OCI-LY1 (cell line): ENCODE measurements at regions not wholly inside any gene's neighbourhood (a gene's known extent, or its start where the extent isn't known, plus 50 kb on each side); places are given as distances from the start of the nearest gene placed in this dataset.

Experiments used
- EZH2 ChIP-seq: fragments of 200-600 bp; sonication (generic), shearing (Covaris generic); IDR thresholded peaks from 2 replicates; pipeline ENCODE4 v1.8.0; 2017; ENCODE audit warnings: borderline replicate concordance, mixed run types, mild to moderate bottlenecking, antibody characterized with exemption, low read length, moderate library complexity, mixed read lengths
- TF ChIP-seq, protein P1 (sequence below): fragments of 200-600 bp; sonication (generic), shearing (Covaris generic); IDR thresholded peaks from 2 replicates; pipeline ENCODE4 v1.5.1; 2017; ENCODE audit warnings: mild to moderate bottlenecking, antibody characterized with exemption, low read length, moderate library complexity, mixed read lengths

DNA sequence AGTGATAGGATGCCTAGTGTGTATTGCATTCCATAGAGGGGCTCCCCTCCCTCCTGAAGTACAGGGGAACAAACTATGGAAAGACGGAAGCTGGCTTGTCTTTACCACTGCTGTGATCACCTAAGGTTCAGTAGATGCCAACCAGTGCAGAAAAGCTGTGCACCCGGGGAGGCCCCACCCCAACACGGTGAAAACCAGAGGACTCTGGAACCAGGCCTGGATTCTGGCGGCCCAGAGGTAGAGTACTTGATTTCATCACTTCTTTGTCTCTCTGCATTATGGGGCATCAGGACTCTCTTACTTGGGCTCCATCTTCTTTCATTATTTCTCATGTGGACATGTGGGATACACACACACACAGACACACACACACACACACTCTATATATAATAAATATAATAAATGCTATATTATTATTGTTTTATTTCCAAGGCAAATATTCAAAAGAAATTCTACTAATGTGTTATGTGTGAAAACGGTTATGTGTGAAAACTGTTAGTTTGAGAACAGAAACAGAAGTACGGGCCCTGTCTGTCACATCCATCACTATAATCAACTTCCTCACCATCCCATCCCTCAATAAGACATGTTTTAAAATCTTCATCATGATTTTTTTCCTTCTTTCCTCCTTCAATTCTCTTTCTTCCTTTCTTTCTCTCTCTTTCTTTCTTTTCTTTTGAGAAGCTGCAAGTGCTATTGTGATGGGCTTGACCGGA, 152.4 kb upstream of the CMC1 start:
- TF ChIP-seq, protein P1, sequence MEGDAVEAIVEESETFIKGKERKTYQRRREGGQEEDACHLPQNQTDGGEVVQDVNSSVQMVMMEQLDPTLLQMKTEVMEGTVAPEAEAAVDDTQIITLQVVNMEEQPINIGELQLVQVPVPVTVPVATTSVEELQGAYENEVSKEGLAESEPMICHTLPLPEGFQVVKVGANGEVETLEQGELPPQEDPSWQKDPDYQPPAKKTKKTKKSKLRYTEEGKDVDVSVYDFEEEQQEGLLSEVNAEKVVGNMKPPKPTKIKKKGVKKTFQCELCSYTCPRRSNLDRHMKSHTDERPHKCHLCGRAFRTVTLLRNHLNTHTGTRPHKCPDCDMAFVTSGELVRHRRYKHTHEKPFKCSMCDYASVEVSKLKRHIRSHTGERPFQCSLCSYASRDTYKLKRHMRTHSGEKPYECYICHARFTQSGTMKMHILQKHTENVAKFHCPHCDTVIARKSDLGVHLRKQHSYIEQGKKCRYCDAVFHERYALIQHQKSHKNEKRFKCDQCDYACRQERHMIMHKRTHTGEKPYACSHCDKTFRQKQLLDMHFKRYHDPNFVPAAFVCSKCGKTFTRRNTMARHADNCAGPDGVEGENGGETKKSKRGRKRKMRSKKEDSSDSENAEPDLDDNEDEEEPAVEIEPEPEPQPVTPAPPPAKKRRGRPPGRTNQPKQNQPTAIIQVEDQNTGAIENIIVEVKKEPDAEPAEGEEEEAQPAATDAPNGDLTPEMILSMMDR: no peak
- no peak for TF ChIP-seq EZH2
